Hematopoietic multipotent progenitor cell treated with erythropoietin and hydrocortisone succinate and interleukin-3 and kit ligand, for 17 days (in vitro differentiated cells): ENCODE measurements at regions not wholly inside any gene's neighbourhood (a gene's known extent, or its start where the extent isn't known, plus 50 kb on each side); places are given as distances from the start of the nearest gene placed in this dataset.

Experiments
- DNase-seq: peaks from one replicate; pipeline ENCODE4 v3.0.0-alpha.2; 2015; ENCODE audit warnings: low spot score

DNA sequence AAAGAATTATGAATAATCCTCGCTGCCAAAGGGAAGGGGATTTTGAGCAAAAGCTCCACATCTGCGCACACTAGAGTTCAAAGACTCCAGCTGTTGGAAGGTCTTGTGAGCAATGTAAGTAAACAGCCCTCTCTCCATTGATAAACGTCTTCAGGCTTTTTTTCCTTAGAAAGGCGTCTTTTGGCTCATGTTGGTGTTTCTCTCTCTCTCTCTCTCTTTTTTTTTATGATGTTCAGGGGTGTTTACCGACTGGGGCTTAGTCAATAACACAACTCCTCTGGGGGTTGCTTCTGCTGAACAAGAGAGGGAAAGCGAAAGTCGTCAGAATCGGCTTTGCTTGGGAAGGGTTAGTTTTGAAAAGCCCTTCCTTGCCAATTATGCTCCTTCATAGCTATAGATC lies 53.2 kb upstream of the C1QTNF7 start:
- DNase-seq: no peak

DNA sequence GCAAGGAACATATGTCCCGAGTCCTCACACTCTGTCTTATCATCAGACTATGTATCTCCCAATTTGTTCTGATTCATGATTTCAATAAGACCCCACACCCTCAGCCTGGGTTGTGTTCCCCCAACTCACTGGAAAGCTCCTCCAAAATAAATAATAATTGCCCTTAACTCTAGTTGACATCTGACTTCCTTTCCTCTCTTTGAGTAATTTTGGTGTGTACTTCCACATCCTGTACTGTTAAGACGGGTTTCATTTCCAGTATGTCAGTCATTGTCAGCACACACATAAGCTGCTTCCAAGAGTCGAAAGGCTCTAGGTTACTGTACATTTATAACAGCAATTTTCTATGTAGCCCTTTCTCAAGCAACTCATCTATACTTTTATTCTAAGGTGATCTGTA lies 52.2 kb upstream of the C1QTNF7 start:
- no peak for DNase-seq

DNA sequence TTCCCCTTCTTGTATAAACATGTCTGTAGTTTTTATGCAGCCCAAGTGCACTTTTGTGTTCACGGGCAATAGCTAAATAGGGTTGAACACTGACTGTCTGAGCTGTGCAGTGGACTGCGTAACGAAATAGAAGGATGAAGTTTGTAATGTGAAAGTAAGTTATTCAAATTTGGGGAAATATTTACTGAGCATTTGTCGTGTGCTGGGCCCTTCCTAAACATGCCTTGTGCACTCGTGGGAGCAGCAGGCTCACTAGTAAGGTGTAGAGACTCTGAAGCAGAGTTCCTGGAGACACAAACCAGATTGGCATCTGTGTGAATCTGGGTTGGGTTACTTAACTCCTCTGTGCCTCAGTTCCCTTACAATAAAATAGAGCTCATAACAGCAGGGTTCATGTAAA lies 51.7 kb upstream of the C1QTNF7 start:
- DNase-seq: no peak

GRCh38 chr4:15376594-15376993 lies 51.2 kb upstream of the C1QTNF7 start:
- no peak for DNase-seq
